Endodermal cell (in vitro differentiated cells): ENCODE measurements at regions not wholly inside any gene's neighbourhood (a gene's known extent, or its start where the extent isn't known, plus 50 kb on each side); places are given as distances from the start of the nearest gene placed in this dataset.

Experiments used
- DNase-seq: peaks from one replicate; pipeline ENCODE4 v3.0.0-alpha.2; 2017
- H3K27ac ChIP-seq: 2 replicates; pipeline ENCODE4 v1.5.1; 2013; ENCODE audit warnings: mild to moderate bottlenecking, low read depth, low read length, moderate library complexity
- H3K27me3 ChIP-seq: 2 replicates; pipeline ENCODE4 v1.6.1; 2013; ENCODE audit warnings: mild to moderate bottlenecking, low read length, moderate library complexity; ENCODE audit not compliant: insufficient read depth, control insufficient read depth, poor library complexity, severe bottlenecking
- H3K36me3 ChIP-seq: 2 replicates; pipeline ENCODE4 v1.7.0; 2013; ENCODE audit warnings: mild to moderate bottlenecking, low read length, moderate library complexity; ENCODE audit not compliant: control insufficient read depth, insufficient read depth
- H3K4me1 ChIP-seq: one replicate; pipeline ENCODE4 v1.7.0; 2013; ENCODE audit warnings: low read length; ENCODE audit not compliant: control insufficient read depth, insufficient read depth
- H3K4me3 ChIP-seq: 2 replicates; pipeline ENCODE4 v1.5.1; 2013; ENCODE audit warnings: mild to moderate bottlenecking, low read length, moderate library complexity
- H3K9ac ChIP-seq: 2 replicates; pipeline ENCODE4 v1.6.1; 2013; ENCODE audit warnings: mild to moderate bottlenecking, low read length, moderate library complexity; ENCODE audit not compliant: poor library complexity, severe bottlenecking; ENCODE audit errors: extremely low read depth
- H3K9me3 ChIP-seq: 2 replicates; pipeline ENCODE4 v1.6.1; 2013; ENCODE audit warnings: mild to moderate bottlenecking, low read length, moderate library complexity; ENCODE audit not compliant: control insufficient read depth
- H3K27ac Mint-ChIP-seq: 2 replicates; pipeline ENCODE4 v1.8.0; 2020; ENCODE audit warnings: mixed read lengths
- H3K27me3 Mint-ChIP-seq: 2 replicates; pipeline ENCODE4 v1.8.0; 2021; ENCODE audit warnings: mild to moderate bottlenecking, mixed read lengths; ENCODE audit not compliant: insufficient read depth
- H3K36me3 Mint-ChIP-seq: 2 replicates; pipeline ENCODE4 v1.8.0; 2020; ENCODE audit warnings: low read depth, mixed read lengths
- H3K4me1 Mint-ChIP-seq: 2 replicates; pipeline ENCODE4 v1.8.0; 2020; ENCODE audit warnings: mixed read lengths
- H3K4me3 Mint-ChIP-seq: 2 replicates; pipeline ENCODE4 v1.8.0; 2020; ENCODE audit warnings: mild to moderate bottlenecking, moderate library complexity, mixed read lengths
- H3K9me3 Mint-ChIP-seq: 2 replicates; pipeline ENCODE4 v1.8.0; 2020; ENCODE audit warnings: mild to moderate bottlenecking, mixed read lengths
- CTCF ChIP-seq: fragments of 200-600 bp; sonication (generic); conservative IDR thresholded peaks from 2 replicates; pipeline ENCODE4 v1.5.0; 2021; ENCODE audit warnings: antibody characterized with exemption, mild to moderate bottlenecking
- WGBS, 2 experiments: methylation state at CpG; one replicate each; pipeline versions ENCODE4 v1.1.5 to v1.1.7; 2013; ENCODE audit warnings: missing lambda C conversion rate in 2 of 2, mixed read lengths in 1 of 2; ENCODE audit not compliant: insufficient coverage in 1 of 2, insufficient read length in 1 of 2; 5-methylcytosine and 5-hydroxymethylcytosine counted together

- peaks cover 22% of the 10 kb centered on the region for H3K27me3 Mint-ChIP-seq
- 73 to 94% methylated on average over 2 to 6 of the region's 6 CpGs for WGBS, 2 experiments
Observed at GRCh38 chr15:97875025-97875512, 85.4 kb upstream of the ARRDC4 start.

GRCh38 chr15:97875513-97876280, 84.8 kb upstream of the ARRDC4 start:
- Histone ChIP-seq H3K4me3 (no peak overlapping the region), H3K9me3 (no peaks in the 10 kb centered on the region), H3K4me1 (no peaks in the 10 kb centered on the region), H3K9ac (no peak overlapping the region), H3K36me3 (no peaks in the 10 kb centered on the region), H3K27ac (no peak overlapping the region), H3K27me3 (no peaks in the 10 kb centered on the region)
- 92 to 95% methylated on average over 8 to 41 of the region's 49 CpGs for WGBS, 2 experiments
- peaks cover 22% of the 10 kb centered on the region for H3K27me3 Mint-ChIP-seq
- peak; percentile 63 for TF ChIP-seq CTCF
- peaks cover 6% of the 10 kb centered on the region for H3K9me3 Mint-ChIP-seq
- peak overlapping the region; percentile 47 for H3K4me3 Mint-ChIP-seq
- peaks cover 1% of the 10 kb centered on the region for H3K4me1 Mint-ChIP-seq
- H3K27ac Mint-ChIP-seq, result no peak overlapping the region
- peak; percentile 76 for DNase-seq
- no peaks in the 10 kb centered on the region for H3K36me3 Mint-ChIP-seq

More at GRCh38 chr15:97875025-97875512, 85.4 kb upstream of the ARRDC4 start:
- Mint-ChIP-seq H3K9me3 (peaks cover 6% of the 10 kb centered on the region), H3K27ac (no peak overlapping the region), H3K36me3 (no peaks in the 10 kb centered on the region), H3K4me1 (peaks cover 1% of the 10 kb centered on the region), H3K4me3 (peak overlapping the region; percentile 47)
- no peak overlapping the region for H3K9ac ChIP-seq
- H3K36me3 ChIP-seq, result no peaks in the 10 kb centered on the region
- DNase-seq, result no peak
- H3K27ac ChIP-seq, result no peak overlapping the region
- no peaks in the 10 kb centered on the region for H3K4me1 ChIP-seq
- H3K27me3 ChIP-seq, result no peaks in the 10 kb centered on the region
- TF ChIP-seq CTCF, result no peak
- H3K9me3 ChIP-seq, result no peaks in the 10 kb centered on the region
- no peak overlapping the region for H3K4me3 ChIP-seq

GRCh38 chr15:97876281-97876675, 84.2 kb upstream of the ARRDC4 start:
- H3K4me1 ChIP-seq, result no peaks in the 10 kb centered on the region
- no peak for TF ChIP-seq CTCF

More at GRCh38 chr15:97876281-97876675, 84.2 kb upstream of the ARRDC4 start:
- Histone ChIP-seq H3K27ac (no peak overlapping the region), H3K27me3 (no peaks in the 10 kb centered on the region), H3K9me3 (no peaks in the 10 kb centered on the region), H3K36me3 (no peaks in the 10 kb centered on the region), H3K9ac (no peak overlapping the region), H3K4me3 (no peak overlapping the region)
- no peak for DNase-seq
- WGBS, 2 experiments, result 96 to 98% methylated on average over 6 to 10 of the region's 10 CpGs
- Mint-ChIP-seq H3K4me3 (peak overlapping the region; percentile 47), H3K27ac (no peak overlapping the region), H3K27me3 (peaks cover 22% of the 10 kb centered on the region), H3K36me3 (no peaks in the 10 kb centered on the region), H3K9me3 (peaks cover 6% of the 10 kb centered on the region), H3K4me1 (peaks cover 1% of the 10 kb centered on the region)
